ENCODE measurements at regions not wholly inside any gene's neighbourhood (a gene's known extent, or its start where the extent isn't known, plus 50 kb on each side); places are given as distances from the start of the nearest gene placed in this dataset.
"Not testable (repeated sequence)": the region's sequence is repeated elsewhere in the genome, so short reads cannot be mapped to it uniquely, and the experiment has no call there.

GRCh38 chr1:121016182-121017028, 126.8 kb downstream of the PPIAL4A start:
- H3K4me1 ChIP-seq (replicated peaks); H3K9me3 ChIP-seq (replicated peaks); H3K36me3 ChIP-seq; H3K27me3 ChIP-seq (replicated peaks); H3K27ac ChIP-seq; H3K4me3 ChIP-seq: not testable (repeated sequence)
- DNase-seq (ENCODE audit: low read depth in 1 of 2, low spot score in 2 of 2), result peak; percentile 64 to 78

DNA sequence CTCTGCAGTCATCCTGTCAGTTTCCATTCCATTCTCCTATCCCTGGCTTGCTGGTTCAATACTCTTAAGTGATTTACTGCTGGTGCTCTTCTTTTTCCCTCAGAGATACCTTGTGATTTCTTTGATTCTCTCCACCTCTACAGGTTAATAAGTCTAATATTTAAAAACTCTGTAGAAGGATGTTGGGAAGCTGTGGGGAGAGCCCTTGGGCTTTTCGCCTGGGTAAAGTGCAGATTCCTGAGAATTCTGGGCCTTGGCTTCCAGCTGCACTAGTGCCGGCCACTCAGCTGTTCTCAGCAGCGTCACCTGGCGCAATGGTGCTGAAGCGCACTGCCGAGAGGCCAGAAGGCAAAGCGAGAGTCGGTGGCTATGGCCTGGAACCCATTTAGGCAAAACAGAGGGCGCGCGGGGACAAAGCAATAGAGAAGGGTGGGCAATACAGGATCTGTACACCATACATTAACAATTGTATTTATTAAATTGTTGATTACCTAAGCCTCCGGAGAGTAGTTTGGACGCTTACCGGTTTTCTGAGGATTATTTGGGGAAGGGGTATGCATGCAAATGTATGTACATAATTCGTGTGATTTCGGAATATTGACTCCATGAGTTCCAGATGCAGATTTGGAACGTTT, 130.3 kb downstream of the PPIAL4A start:
- not testable (repeated sequence) for DNase-seq (ENCODE audit: low read depth in 1 of 2, low spot score in 2 of 2); H3K27me3 ChIP-seq (replicated peaks); H3K9me3 ChIP-seq (replicated peaks); H3K4me3 ChIP-seq; H3K36me3 ChIP-seq; H3K4me1 ChIP-seq (replicated peaks); H3K27ac ChIP-seq

DNA sequence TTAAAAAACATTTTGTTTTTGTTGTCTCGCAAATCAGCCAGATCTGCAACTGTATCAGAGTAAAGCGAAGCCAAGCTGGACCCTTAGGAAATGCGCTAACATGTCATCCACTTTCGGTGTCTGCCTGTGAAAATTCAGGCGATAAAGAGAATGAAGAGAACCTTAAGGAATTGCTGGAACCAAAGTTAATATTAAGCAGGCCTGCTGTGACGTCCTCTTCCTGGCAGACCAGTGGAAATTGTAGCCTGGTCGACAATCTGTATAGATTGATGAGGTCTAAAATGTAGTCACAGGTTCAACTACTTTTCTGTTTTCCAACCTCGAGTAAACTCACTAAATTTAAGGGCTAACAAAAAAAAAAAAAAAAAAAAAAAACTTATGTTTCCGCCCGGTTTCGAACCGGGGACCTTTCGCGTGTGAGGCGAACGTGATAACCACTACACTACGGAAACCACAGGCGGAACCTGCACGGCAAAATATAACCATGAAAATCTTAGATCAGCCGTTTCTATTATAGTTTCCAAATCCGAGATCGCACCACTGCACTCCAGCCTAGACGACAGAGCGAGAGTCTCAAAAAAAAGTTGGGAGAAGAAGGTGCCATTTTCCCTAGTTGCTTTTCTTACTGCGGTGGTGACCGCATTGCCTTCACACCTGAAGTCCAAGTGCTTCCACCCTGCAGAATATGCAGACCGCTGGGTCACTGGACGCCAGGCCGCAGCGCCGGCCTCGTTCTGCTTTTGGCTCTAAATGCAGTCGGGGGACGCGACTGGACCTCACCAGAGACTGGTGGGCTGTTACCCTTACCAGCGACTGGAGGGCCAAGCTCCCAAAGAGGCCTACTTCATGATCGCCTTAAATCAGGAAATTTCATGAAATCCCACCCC, 131.0 kb downstream of the PPIAL4A start:
- not testable (repeated sequence) for H3K4me1 ChIP-seq (replicated peaks); H3K36me3 ChIP-seq; H3K27ac ChIP-seq; H3K4me3 ChIP-seq; H3K9me3 ChIP-seq (replicated peaks); H3K27me3 ChIP-seq (replicated peaks)
- DNase-seq (ENCODE audit: low read depth in 1 of 2, low spot score in 2 of 2), result peak in 1 of 2 experiments; percentile 19

GRCh38 chr1:121021716-121022115, 132.1 kb downstream of the PPIAL4A start:
- H3K27me3 ChIP-seq (replicated peaks); H3K27ac ChIP-seq; H3K36me3 ChIP-seq; DNase-seq (ENCODE audit: low read depth in 1 of 2, low spot score in 2 of 2); H3K9me3 ChIP-seq (replicated peaks); H3K4me3 ChIP-seq; H3K4me1 ChIP-seq (replicated peaks): not testable (repeated sequence)

DNA sequence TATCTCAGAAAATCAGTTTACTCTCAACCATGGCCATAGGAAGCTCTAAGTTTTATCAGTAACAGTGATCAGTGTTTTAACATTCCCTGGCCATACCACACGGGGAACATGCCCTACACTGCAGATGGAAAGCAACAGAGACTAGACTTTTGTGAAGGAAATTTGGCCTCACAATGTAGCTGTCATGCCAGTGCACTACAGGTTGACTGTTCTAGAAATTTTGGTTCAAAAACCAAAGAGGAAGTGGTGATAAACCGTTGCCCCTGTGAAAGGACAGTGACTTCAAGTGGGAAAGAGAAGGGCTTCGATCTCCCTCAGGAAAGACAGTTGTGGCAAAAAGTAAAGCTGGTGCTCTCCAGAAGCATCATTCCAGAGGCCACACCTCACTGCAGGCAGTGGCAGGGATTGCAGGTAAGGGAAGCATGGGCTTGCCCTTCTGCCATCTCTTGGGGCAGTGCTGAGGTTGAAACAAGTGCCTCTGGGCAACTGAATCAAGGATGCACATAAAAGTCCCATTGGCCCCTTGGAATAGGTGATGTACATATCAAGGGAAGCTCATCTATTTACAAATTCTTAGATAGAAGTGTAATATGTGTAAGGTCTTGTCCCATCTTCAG, 143.4 kb downstream of the PPIAL4A start:
- H3K36me3 ChIP-seq; DNase-seq (ENCODE audit: low read depth in 1 of 2, low spot score in 2 of 2): not testable (repeated sequence)

GRCh38 chr1:121036792-121037191, 147.2 kb downstream of the PPIAL4A start:
- H3K9me3 ChIP-seq (replicated peaks); H3K27me3 ChIP-seq (replicated peaks); H3K36me3 ChIP-seq; DNase-seq (ENCODE audit: low read depth in 1 of 2, low spot score in 2 of 2); H3K27ac ChIP-seq; H3K4me1 ChIP-seq (replicated peaks); H3K4me3 ChIP-seq: not testable (repeated sequence)

More for the DNA sequence above, 143.4 kb downstream of the PPIAL4A start:
- H3K4me3 ChIP-seq; H3K27me3 ChIP-seq (replicated peaks); H3K4me1 ChIP-seq (replicated peaks); H3K27ac ChIP-seq; H3K9me3 ChIP-seq (replicated peaks): not testable (repeated sequence)

- H3K9me3 ChIP-seq (replicated peaks); H3K4me3 ChIP-seq; H3K27ac ChIP-seq; H3K27me3 ChIP-seq (replicated peaks); H3K4me1 ChIP-seq (replicated peaks); H3K36me3 ChIP-seq; DNase-seq (ENCODE audit: low read depth in 1 of 2, low spot score in 2 of 2): not testable (repeated sequence)
Observed at GRCh38 chr1:121040974-121041373, 143.2 kb downstream of the FAM72B start.

- H3K4me3 ChIP-seq; H3K27ac ChIP-seq; DNase-seq (ENCODE audit: low read depth in 1 of 2, low spot score in 2 of 2); H3K36me3 ChIP-seq; H3K27me3 ChIP-seq (replicated peaks); H3K9me3 ChIP-seq (replicated peaks); H3K4me1 ChIP-seq (replicated peaks): not testable (repeated sequence)
Observed at GRCh38 chr1:121041497-121041896, 142.6 kb downstream of the FAM72B start.

GRCh38 chr1:121042882-121043281, 141.3 kb downstream of the FAM72B start:
- not testable (repeated sequence) for DNase-seq (ENCODE audit: low read depth in 1 of 2, low spot score in 2 of 2); H3K36me3 ChIP-seq; H3K27me3 ChIP-seq (replicated peaks); H3K9me3 ChIP-seq (replicated peaks); H3K27ac ChIP-seq; H3K4me3 ChIP-seq; H3K4me1 ChIP-seq (replicated peaks)

- H3K4me3 ChIP-seq; H3K4me1 ChIP-seq (replicated peaks); H3K27ac ChIP-seq; H3K36me3 ChIP-seq; H3K27me3 ChIP-seq (replicated peaks); H3K9me3 ChIP-seq (replicated peaks); DNase-seq (ENCODE audit: low read depth in 1 of 2, low spot score in 2 of 2): not testable (repeated sequence)
Observed at GRCh38 chr1:121048293-121048752, 135.8 kb downstream of the FAM72B start.

- H3K4me3 ChIP-seq; H3K27ac ChIP-seq; H3K9me3 ChIP-seq (replicated peaks): not testable (repeated sequence)
Observed at GRCh38 chr1:121048769-121049443, 135.2 kb downstream of the FAM72B start.

DNA sequence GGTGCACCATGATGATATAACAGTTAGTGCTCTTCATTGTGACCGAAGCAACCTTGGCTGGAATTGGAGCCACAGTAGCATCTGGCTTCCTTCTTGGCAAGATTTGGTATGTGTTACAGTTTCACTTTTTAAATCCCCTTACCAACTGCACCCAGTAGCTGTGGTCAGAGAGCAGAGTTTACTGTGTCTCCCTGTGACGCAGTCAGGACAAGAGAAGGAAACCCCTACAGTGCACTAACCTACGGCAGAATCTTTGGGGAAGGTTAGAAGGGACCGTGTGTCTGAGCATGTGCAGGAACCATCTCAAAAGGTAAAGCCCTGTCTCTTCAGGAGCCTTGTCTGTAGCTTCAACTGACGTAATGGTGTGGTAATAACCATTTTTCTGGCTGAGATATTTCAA, 134.0 kb downstream of the FAM72B start:
- not testable (repeated sequence) for H3K27me3 ChIP-seq (replicated peaks); H3K36me3 ChIP-seq; H3K27ac ChIP-seq; H3K4me3 ChIP-seq; H3K9me3 ChIP-seq (replicated peaks); DNase-seq (ENCODE audit: low read depth in 1 of 2, low spot score in 2 of 2); H3K4me1 ChIP-seq (replicated peaks)

More at GRCh38 chr1:121048769-121049443, 135.2 kb downstream of the FAM72B start:
- not testable (repeated sequence) for H3K36me3 ChIP-seq; H3K4me1 ChIP-seq (replicated peaks); DNase-seq (ENCODE audit: low read depth in 1 of 2, low spot score in 2 of 2); H3K27me3 ChIP-seq (replicated peaks)

DNA sequence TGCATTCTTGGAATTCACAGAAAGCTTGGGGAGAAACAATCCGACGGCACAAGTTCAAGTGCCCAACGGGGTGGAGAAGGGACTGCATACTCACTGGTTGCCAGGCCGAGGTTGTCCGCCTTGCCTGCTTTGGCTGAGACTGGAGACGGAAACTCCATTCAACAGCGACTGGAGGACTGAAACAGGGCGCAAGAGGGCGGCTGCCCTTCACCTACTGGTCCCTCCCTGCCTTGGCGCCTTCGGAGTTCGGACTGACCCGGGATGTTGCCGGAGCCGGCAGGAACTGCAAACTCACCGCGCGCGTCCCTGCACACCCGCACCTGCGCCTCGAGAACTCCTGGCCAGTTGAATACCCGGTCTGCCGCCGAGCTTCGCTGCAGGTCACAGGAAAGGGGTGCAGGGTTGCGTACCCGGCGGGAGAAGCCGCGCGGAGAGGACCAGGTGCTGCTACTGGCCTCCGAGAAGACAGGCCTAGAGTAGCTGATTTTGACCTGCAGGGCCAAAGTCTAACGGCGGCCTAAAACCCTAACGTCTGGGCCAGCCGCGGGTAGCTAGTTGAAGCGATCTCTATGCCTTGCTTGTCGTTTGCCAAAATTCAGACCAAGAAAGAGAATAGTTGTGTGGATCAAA, 132.9 kb downstream of the FAM72B start:
- not testable (repeated sequence) for DNase-seq (ENCODE audit: low read depth in 1 of 2, low spot score in 2 of 2); H3K4me3 ChIP-seq; H3K27me3 ChIP-seq (replicated peaks); H3K9me3 ChIP-seq (replicated peaks); H3K36me3 ChIP-seq; H3K4me1 ChIP-seq (replicated peaks); H3K27ac ChIP-seq
